ENCODE measurements at regions not wholly inside any gene's neighbourhood (a gene's known extent, or its start where the extent isn't known, plus 50 kb on each side); places are given as distances from the start of the nearest gene placed in this dataset.

GRCh38 chr6:166686317-166686716, 59.3 kb upstream of the RPS6KA2 start:
- TF ChIP-seq, protein P1, sequence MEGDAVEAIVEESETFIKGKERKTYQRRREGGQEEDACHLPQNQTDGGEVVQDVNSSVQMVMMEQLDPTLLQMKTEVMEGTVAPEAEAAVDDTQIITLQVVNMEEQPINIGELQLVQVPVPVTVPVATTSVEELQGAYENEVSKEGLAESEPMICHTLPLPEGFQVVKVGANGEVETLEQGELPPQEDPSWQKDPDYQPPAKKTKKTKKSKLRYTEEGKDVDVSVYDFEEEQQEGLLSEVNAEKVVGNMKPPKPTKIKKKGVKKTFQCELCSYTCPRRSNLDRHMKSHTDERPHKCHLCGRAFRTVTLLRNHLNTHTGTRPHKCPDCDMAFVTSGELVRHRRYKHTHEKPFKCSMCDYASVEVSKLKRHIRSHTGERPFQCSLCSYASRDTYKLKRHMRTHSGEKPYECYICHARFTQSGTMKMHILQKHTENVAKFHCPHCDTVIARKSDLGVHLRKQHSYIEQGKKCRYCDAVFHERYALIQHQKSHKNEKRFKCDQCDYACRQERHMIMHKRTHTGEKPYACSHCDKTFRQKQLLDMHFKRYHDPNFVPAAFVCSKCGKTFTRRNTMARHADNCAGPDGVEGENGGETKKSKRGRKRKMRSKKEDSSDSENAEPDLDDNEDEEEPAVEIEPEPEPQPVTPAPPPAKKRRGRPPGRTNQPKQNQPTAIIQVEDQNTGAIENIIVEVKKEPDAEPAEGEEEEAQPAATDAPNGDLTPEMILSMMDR (IDR thresholded peaks at IDR 0.05; ENCODE audit: control insufficient read depth, extremely low read depth, insufficient read depth): no peak
- no peak for DNase-seq (ENCODE audit: low read depth)
- H3K4me3 ChIP-seq (ENCODE audit: low read depth, low read length): no peak overlapping the region

GRCh38 chr6:166684866-166685265, 57.8 kb upstream of the RPS6KA2 start:
- TF ChIP-seq, protein P1 (IDR thresholded peaks at IDR 0.05; ENCODE audit: control insufficient read depth, extremely low read depth, insufficient read depth): no peak
- DNase-seq (ENCODE audit: low read depth): no peak
- H3K4me3 ChIP-seq (ENCODE audit: low read depth, low read length): no peak overlapping the region

GRCh38 chr6:166684170-166684569, 57.1 kb upstream of the RPS6KA2 start:
- no peak for DNase-seq (ENCODE audit: low read depth)
- TF ChIP-seq, protein P1 (IDR thresholded peaks at IDR 0.05; ENCODE audit: control insufficient read depth, extremely low read depth, insufficient read depth): no peak
- H3K4me3 ChIP-seq (ENCODE audit: low read depth, low read length): no peak overlapping the region

- no peak for DNase-seq (ENCODE audit: low read depth)
- no peak overlapping the region for H3K4me3 ChIP-seq (ENCODE audit: low read depth, low read length)
- TF ChIP-seq, protein P1 (IDR thresholded peaks at IDR 0.05; ENCODE audit: control insufficient read depth, extremely low read depth, insufficient read depth): no peak
Observed at GRCh38 chr6:166683477-166683876, 56.4 kb upstream of the RPS6KA2 start.

GRCh38 chr6:166679566-166679965, 52.5 kb upstream of the RPS6KA2 start:
- TF ChIP-seq, protein P1 (IDR thresholded peaks at IDR 0.05; ENCODE audit: control insufficient read depth, extremely low read depth, insufficient read depth): no peak
- no peak for DNase-seq (ENCODE audit: low read depth)
- H3K4me3 ChIP-seq (ENCODE audit: low read depth, low read length): no peak overlapping the region

DNA sequence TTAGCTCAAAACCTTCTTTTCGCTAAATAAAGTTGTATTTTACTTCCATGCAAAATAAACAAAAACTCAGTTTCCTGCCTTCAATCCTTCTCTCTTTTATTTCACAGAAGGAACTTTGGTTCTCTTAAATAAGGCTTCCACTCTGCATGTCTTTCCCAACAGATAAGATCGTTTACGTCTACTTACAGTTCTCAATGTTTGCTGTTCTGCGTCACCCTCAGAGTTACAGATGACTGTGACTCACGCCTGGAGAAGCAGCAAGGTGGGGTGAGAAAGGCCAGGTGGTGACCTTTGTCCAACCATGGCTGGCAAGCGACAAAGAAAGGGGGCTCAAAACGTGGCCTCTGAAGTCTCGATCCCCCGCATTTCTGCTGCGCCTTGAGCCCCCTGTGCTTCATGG, 51.4 kb upstream of the RPS6KA2 start:
- TF ChIP-seq, protein P1 (IDR thresholded peaks at IDR 0.05; ENCODE audit: control insufficient read depth, extremely low read depth, insufficient read depth): no peak
- DNase-seq (ENCODE audit: low read depth): peak; percentile 50

GRCh38 chr6:166677941-166678340, 50.9 kb upstream of the RPS6KA2 start:
- H3K4me3 ChIP-seq (ENCODE audit: low read depth, low read length): no peak overlapping the region
- TF ChIP-seq, protein P1 (IDR thresholded peaks at IDR 0.05; ENCODE audit: control insufficient read depth, extremely low read depth, insufficient read depth): no peak
- DNase-seq (ENCODE audit: low read depth): no peak

More for the DNA sequence above, 51.4 kb upstream of the RPS6KA2 start:
- H3K4me3 ChIP-seq (ENCODE audit: low read depth, low read length): no peak overlapping the region
